ENCODE measurements at regions not wholly inside any gene's neighbourhood (a gene's known extent, or its start where the extent isn't known, plus 50 kb on each side); places are given as distances from the start of the nearest gene placed in this dataset.
"Not testable (repeated sequence)": the region's sequence is repeated elsewhere in the genome, so short reads cannot be mapped to it uniquely, and the experiment has no call there.

- FAIRE-seq: no peak
Observed at GRCh38 chr2:38243186-38243880, 133.7 kb downstream of the ATL2 start.

GRCh38 chr2:38239452-38239851, 137.6 kb downstream of the ATL2 start:
- no peak for FAIRE-seq

- FAIRE-seq: not testable (repeated sequence)
Observed at GRCh38 chr2:38238705-38239104, 138.4 kb downstream of the ATL2 start.

- no peak for FAIRE-seq
Observed at GRCh38 chr2:38237311-38237710, 139.8 kb downstream of the ATL2 start.

- FAIRE-seq: no peak
Observed at GRCh38 chr2:38233231-38233983, 143.7 kb downstream of the ATL2 start.

GRCh38 chr2:38232454-38232853, 144.6 kb downstream of the ATL2 start:
- no peak for FAIRE-seq

GRCh38 chr2:38230756-38231155, 146.3 kb downstream of the ATL2 start:
- no peak for FAIRE-seq

- no peak for FAIRE-seq
Observed at GRCh38 chr2:38228753-38229152, 148.3 kb downstream of the ATL2 start.

- FAIRE-seq: no peak
Observed at GRCh38 chr2:38224821-38225437, 149.0 kb upstream of the CYP1B1 start.

- no peak for FAIRE-seq
Observed at GRCh38 chr2:38224181-38224580, 148.2 kb upstream of the CYP1B1 start.

- FAIRE-seq: no peak
Observed at GRCh38 chr2:38223256-38223655, 147.3 kb upstream of the CYP1B1 start.

GRCh38 chr2:38220164-38220563, 144.2 kb upstream of the CYP1B1 start:
- no peak for FAIRE-seq

GRCh38 chr2:38218995-38219394, 143.0 kb upstream of the CYP1B1 start:
- no peak for FAIRE-seq

GRCh38 chr2:38218591-38218991, 142.6 kb upstream of the CYP1B1 start:
- peak; percentile 93 for FAIRE-seq

- no peak for FAIRE-seq
Observed at GRCh38 chr2:38217401-38218188, 141.6 kb upstream of the CYP1B1 start.

- FAIRE-seq: no peak
Observed at GRCh38 chr2:38216886-38217285, 140.9 kb upstream of the CYP1B1 start.

- FAIRE-seq: peak; percentile 61
Observed at GRCh38 chr2:38215993-38216392, 140.0 kb upstream of the CYP1B1 start.

GRCh38 chr2:38215522-38215921, 139.6 kb upstream of the CYP1B1 start:
- FAIRE-seq: no peak

- no peak for FAIRE-seq
Observed at GRCh38 chr2:38214209-38214717, 138.3 kb upstream of the CYP1B1 start.

GRCh38 chr2:38213619-38214167, 137.7 kb upstream of the CYP1B1 start:
- FAIRE-seq: no peak

- FAIRE-seq: no peak
Observed at GRCh38 chr2:38212312-38212711, 136.4 kb upstream of the CYP1B1 start.

GRCh38 chr2:38207168-38207567, 131.2 kb upstream of the CYP1B1 start:
- FAIRE-seq: no peak

- no peak for FAIRE-seq
Observed at GRCh38 chr2:38203446-38203810, 127.5 kb upstream of the CYP1B1 start.
